ENCODE measurements at regions not wholly inside any gene's neighbourhood (a gene's known extent, or its start where the extent isn't known, plus 50 kb on each side); places are given as distances from the start of the nearest gene placed in this dataset.
A peak's percentile ranks its signal among the peaks of the same experiment; 100 is the strongest.

GRCh38 chr6:71406865-71407860 lies 118.6 kb downstream of the OGFRL1 start:
- H3K27ac Mint-ChIP-seq = no peak overlapping the region

GRCh38 chr6:71408787-71409723 lies 120.4 kb downstream of the OGFRL1 start:
- H3K27me3 Mint-ChIP-seq = peaks cover 2% of the 10 kb centered on the region
- H3K27ac Mint-ChIP-seq = peak overlapping the region in 1 of 3 donors; percentile 18
- H3K36me3 Mint-ChIP-seq = no peaks in the 10 kb centered on the region
- peak overlapping the region in 1 of 4 donors; percentile 3 for H3K4me3 Mint-ChIP-seq
- peaks cover 0 to 5% (median 2%) of the 10 kb centered on the region in 3 donors for H3K4me1 Mint-ChIP-seq
- H3K9me3 Mint-ChIP-seq = peaks cover 0 to 7% (median 5%) of the 10 kb centered on the region in 3 donors

More at GRCh38 chr6:71406865-71407860, 118.6 kb downstream of the OGFRL1 start:
- Mint-ChIP-seq H3K36me3 (no peaks in the 10 kb centered on the region), H3K4me3 (peak overlapping the region in 1 of 4 donors; percentile 73), H3K9me3 (peaks cover 0 to 7% (median 4%) of the 10 kb centered on the region in 3 donors), H3K27me3 (peaks cover 3% of the 10 kb centered on the region), H3K4me1 (peaks cover 0 to 3% (median 3%) of the 10 kb centered on the region in 3 donors)

DNA sequence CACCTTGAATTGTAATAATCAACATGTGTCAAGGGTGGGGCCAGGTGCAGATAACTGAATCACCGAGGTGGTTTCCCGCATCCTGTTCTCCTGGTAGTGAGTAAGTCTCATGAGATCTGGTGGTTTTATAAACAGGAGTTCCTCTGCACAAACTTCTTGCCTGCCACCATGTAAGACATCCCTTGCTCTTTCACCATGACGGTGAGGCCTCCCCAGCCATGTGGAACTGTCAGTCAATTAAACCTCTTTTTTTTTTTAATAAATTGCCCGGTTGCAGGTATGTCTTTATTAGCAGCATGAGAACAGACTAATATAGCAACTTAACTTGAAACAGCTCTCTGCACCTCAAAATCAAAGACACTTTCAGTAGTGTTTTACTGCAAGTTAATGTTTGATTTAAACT lies 121.6 kb downstream of the OGFRL1 start:
- H3K27me3 Mint-ChIP-seq = peaks cover 3% of the 10 kb centered on the region
- H3K9me3 Mint-ChIP-seq = peaks cover 0 to 7% (median 5%) of the 10 kb centered on the region in 3 donors
- peaks cover 0 to 7% (median 2%) of the 10 kb centered on the region in 3 donors for H3K4me1 Mint-ChIP-seq
- H3K36me3 Mint-ChIP-seq = peaks cover 2% of the 10 kb centered on the region
- H3K27ac Mint-ChIP-seq = no peak overlapping the region
- no peak overlapping the region for H3K4me3 Mint-ChIP-seq

GRCh38 chr6:71410681-71411080 lies 122.1 kb downstream of the OGFRL1 start:
- Mint-ChIP-seq H3K4me3 (no peak overlapping the region), H3K4me1 (peaks cover 0 to 7% (median 2%) of the 10 kb centered on the region in 3 donors), H3K27ac (no peak overlapping the region), H3K36me3 (peaks cover 2% of the 10 kb centered on the region), H3K9me3 (peaks cover 0 to 7% (median 5%) of the 10 kb centered on the region in 3 donors), H3K27me3 (peaks cover 3% of the 10 kb centered on the region)

- Mint-ChIP-seq H3K9me3 (peaks cover 0 to 7% (median 5%) of the 10 kb centered on the region in 3 donors), H3K27ac (no peak overlapping the region), H3K4me3 (peak overlapping the region in 1 of 4 donors; percentile 29), H3K4me1 (peaks cover 0 to 7% (median 2%) of the 10 kb centered on the region in 3 donors), H3K36me3 (peaks cover 2% of the 10 kb centered on the region), H3K27me3 (peaks cover 1% of the 10 kb centered on the region)
These were observed 123.3 kb downstream of the OGFRL1 start for GRCh38 chr6:71411882-71412281.

GRCh38 chr6:71412559-71413140 lies 124.0 kb downstream of the OGFRL1 start:
- H3K9me3 Mint-ChIP-seq = peaks cover 0 to 7% (median 5%) of the 10 kb centered on the region in 3 donors
- no peak overlapping the region for H3K27ac Mint-ChIP-seq
- peaks cover 2% of the 10 kb centered on the region for H3K36me3 Mint-ChIP-seq
- H3K27me3 Mint-ChIP-seq = peaks cover 1% of the 10 kb centered on the region
- peaks cover 0 to 7% (median 2%) of the 10 kb centered on the region in 3 donors for H3K4me1 Mint-ChIP-seq
- H3K4me3 Mint-ChIP-seq = no peak overlapping the region

GRCh38 chr6:71414486-71414885 lies 125.9 kb downstream of the OGFRL1 start:
- H3K9me3 Mint-ChIP-seq = peaks cover 0 to 7% (median 4%) of the 10 kb centered on the region in 3 donors
- H3K36me3 Mint-ChIP-seq = peaks cover 2% of the 10 kb centered on the region
- peaks cover 11% of the 10 kb centered on the region for H3K27me3 Mint-ChIP-seq
- no peak overlapping the region for H3K4me3 Mint-ChIP-seq
- no peak overlapping the region for H3K27ac Mint-ChIP-seq
- peaks cover 2 to 7% (median 5%) of the 10 kb centered on the region in 3 donors for H3K4me1 Mint-ChIP-seq

DNA sequence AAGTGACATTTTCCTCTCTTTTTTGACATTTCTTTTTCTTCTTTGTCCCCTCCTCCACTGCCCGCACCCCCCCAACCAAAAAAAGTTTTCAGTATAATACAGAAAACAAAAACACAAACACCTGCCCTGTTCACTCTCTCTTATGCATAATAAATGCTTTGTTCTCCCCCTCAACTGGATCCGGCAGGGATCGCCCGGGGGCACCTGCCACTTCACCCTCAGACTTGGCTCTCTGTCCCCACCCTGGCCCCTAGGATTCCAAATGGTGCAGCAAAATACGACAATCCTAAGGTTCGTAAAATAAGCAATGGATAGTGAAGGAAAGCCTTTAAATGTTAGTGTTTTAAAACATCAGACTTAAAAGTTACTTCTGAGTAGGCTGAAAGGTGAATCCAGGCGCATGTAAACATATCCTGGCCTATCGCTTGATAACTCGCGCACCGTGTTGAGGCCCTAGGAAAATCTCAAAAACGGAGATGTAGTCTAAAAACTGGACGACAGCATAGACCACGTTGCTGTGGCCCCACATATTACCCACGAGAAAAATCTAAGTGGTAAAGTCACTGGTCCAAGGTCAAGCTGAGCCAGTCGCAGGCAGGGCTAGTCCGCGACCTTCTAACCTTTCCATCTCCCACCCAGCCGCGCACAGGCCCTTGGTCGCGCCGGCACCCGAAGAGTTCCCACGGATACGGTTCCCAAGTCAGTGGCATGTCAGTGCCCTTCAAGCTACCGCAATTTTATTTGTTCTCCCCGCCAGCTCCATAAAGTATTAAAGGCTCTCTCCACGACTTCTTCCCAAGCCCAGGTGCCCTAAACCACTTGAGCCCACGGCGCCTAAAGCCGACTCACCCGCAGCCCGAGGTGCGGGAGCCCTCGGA lies 130.8 kb downstream of the OGFRL1 start:
- Mint-ChIP-seq H3K9me3 (peaks cover 0 to 4% (median 0%) of the 10 kb centered on the region in 3 donors), H3K4me1 (peaks cover 4 to 11% (median 6%) of the 10 kb centered on the region in 3 donors), H3K36me3 (no peaks in the 10 kb centered on the region), H3K4me3 (peak overlapping the region; percentile 73 to 86 (median 82)), H3K27me3 (peaks cover 30% of the 10 kb centered on the region), H3K27ac (no peak overlapping the region)

- Mint-ChIP-seq H3K36me3 (no peaks in the 10 kb centered on the region), H3K4me3 (peak overlapping the region; percentile 76 to 96 (median 94)), H3K27ac (no peak overlapping the region), H3K9me3 (peaks cover 0 to 4% (median 0%) of the 10 kb centered on the region in 3 donors), H3K4me1 (peaks cover 4 to 11% (median 6%) of the 10 kb centered on the region in 3 donors), H3K27me3 (peaks cover 35% of the 10 kb centered on the region)
These were observed 131.6 kb downstream of the OGFRL1 start for GRCh38 chr6:71420095-71420692.

DNA sequence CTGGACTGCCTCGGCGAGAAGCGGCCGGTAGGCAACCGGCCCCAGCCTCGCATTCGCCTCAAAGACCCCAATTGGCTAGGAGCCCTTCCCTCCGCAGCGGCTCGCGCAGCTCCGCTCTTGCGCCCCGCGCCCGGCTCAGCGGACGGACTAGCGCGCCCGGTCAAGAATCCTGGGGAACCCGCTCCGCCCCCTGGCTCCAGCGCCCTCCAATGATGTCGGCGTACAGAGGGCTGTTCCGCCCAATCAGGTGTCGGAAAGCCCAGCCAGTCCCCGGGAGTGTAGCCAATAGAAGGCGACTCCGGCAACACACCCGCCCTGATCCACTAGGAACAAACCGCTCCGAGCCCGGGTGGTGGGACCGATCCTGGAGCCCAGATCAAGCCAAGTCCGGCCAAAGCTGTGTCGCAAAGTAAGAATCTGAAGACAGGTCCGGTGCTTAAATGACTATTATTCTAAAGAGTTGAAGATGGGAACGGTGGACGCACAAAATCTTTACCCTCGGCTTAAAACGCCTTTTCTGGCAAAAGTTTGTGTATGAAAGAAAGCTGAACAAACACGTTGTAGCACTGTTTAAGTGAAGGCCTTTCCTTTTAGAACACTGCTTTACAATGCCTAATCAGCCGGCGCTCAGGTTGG lies 132.2 kb downstream of the OGFRL1 start:
- Mint-ChIP-seq H3K4me3 (peak overlapping the region; percentile 76 to 96 (median 94)), H3K4me1 (peaks cover 4 to 11% (median 6%) of the 10 kb centered on the region in 3 donors), H3K27me3 (peaks cover 38% of the 10 kb centered on the region), H3K27ac (peak overlapping the region in 2 of 3 donors; percentile 31 to 32), H3K36me3 (no peaks in the 10 kb centered on the region), H3K9me3 (peaks cover 0 to 4% (median 0%) of the 10 kb centered on the region in 3 donors)

GRCh38 chr6:71421611-71422010 lies 133.0 kb downstream of the OGFRL1 start:
- peak overlapping the region in 2 of 4 donors; percentile 50 to 93 for H3K4me3 Mint-ChIP-seq
- peaks cover 44% of the 10 kb centered on the region for H3K27me3 Mint-ChIP-seq
- peaks cover 0 to 4% (median 0%) of the 10 kb centered on the region in 3 donors for H3K9me3 Mint-ChIP-seq
- peaks cover 4 to 11% (median 6%) of the 10 kb centered on the region in 3 donors for H3K4me1 Mint-ChIP-seq
- H3K27ac Mint-ChIP-seq = no peak overlapping the region
- H3K36me3 Mint-ChIP-seq = no peaks in the 10 kb centered on the region

DNA sequence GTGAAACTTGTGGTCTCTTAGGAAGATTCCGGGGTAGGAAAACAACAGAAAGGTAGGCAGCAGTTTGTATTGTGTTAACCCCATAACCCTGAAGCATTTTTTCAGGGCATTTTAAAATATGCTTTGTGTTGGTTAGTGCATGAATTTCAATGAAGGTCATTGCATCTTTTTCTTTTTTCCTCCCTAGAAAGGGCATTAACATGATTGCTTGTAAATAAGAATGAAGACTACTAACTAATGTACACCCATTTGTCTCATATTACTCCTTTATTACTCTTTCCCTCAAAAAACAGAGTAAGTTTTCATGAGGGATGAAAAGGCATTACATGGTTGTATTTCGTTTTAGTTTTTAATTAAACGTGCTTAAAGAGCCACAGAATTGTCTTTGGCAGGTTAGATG lies 141.4 kb downstream of the OGFRL1 start:
- Mint-ChIP-seq H3K4me1 (peaks cover 0 to 2% (median 2%) of the 10 kb centered on the region in 3 donors), H3K4me3 (no peak overlapping the region), H3K27ac (no peak overlapping the region), H3K9me3 (peaks cover 0 to 2% (median 0%) of the 10 kb centered on the region in 3 donors), H3K36me3 (peaks cover 3% of the 10 kb centered on the region), H3K27me3 (peaks cover 16% of the 10 kb centered on the region)

- Mint-ChIP-seq H3K27ac (no peak overlapping the region), H3K9me3 (no peaks in the 10 kb centered on the region)
These were observed 144.8 kb downstream of the OGFRL1 start for GRCh38 chr6:71433441-71433840.

More at GRCh38 chr6:71433441-71433840, 144.8 kb downstream of the OGFRL1 start:
- Mint-ChIP-seq H3K4me1 (peaks cover 0 to 3% (median 2%) of the 10 kb centered on the region in 3 donors), H3K27me3 (peaks cover 6% of the 10 kb centered on the region), H3K36me3 (peaks cover 3% of the 10 kb centered on the region), H3K4me3 (no peak overlapping the region)
